Thyroid gland (tissue), 4 donors: ENCODE measurements at regions not wholly inside any gene's neighbourhood (a gene's known extent, or its start where the extent isn't known, plus 50 kb on each side); places are given as distances from the start of the nearest gene placed in this dataset.

ENCODE experiments used
- DNase-seq, 2 donors: peaks; one replicate each; pipeline ENCODE4 v3.0.0-alpha.2; 2019
- H3K27ac ChIP-seq, 3 donors: fragments of 200-600 bp; sonication (generic); 1 replicate in 2 of 3; 2 replicates in 1 of 3; pipeline ENCODE4 v1.5.1; 2016 to 2019; ENCODE audit warnings: mild to moderate bottlenecking in 1 of 3, moderate library complexity in 1 of 3
- H3K27me3 ChIP-seq: fragments of 200-600 bp; sonication (generic); one replicate; pipeline ENCODE4 v1.5.1; 2019
- H3K36me3 ChIP-seq, 2 donors: fragments of 200-600 bp; sonication (generic); one replicate each; pipeline ENCODE4 v1.5.1; 2016 to 2019
- H3K4me1 ChIP-seq, 2 donors: fragments of 200-600 bp; sonication (generic); one replicate each; pipeline ENCODE4 v1.5.1; 2017 to 2019
- H3K4me3 ChIP-seq, 3 donors: fragments of 200-600 bp; sonication (generic); replicated peaks in 1 of 3; 1 replicate in 2 of 3; 2 replicates in 1 of 3; pipeline ENCODE4 v1.5.1; 2016; ENCODE audit warnings: mild to moderate bottlenecking in 1 of 3
- H3K9me3 ChIP-seq: fragments of 200-600 bp; sonication (generic); one replicate; pipeline ENCODE4 v1.5.1; 2017
- POLR2A ChIP-seq, 2 donors: fragments of 450-650 bp; IDR thresholded peaks; one replicate each; pipeline ENCODE4 v1.6.1; 2017; ENCODE audit warnings: antibody characterized with exemption in 2 of 2, mild to moderate bottlenecking in 2 of 2, moderate library complexity in 1 of 2
- WGBS, 2 donors: methylation state at CpG; one replicate each; pipeline ENCODE4 v1.1.5; 2017; 5-methylcytosine and 5-hydroxymethylcytosine counted together
- intact Hi-C: fragments of 100-400 bp; cut with DNase I; formaldehyde crosslinking; loops from one replicate; pipeline ENCODE4 v1.15.1; 2023
- TF ChIP-seq, protein P1 (sequence below), 6 experiments: fragments of 200-600 bp in 3 of 6; fragments of 450-650 bp in 3 of 6; sonication (generic) in 3 of 6; IDR thresholded peaks; one replicate each; pipeline ENCODE4 v1.5.1; 2016 to 2019; ENCODE audit warnings: antibody characterized with exemption in 6 of 6, mild to moderate bottlenecking in 2 of 6, inconsistent platforms in 1 of 6, moderate library complexity in 1 of 6

GRCh38 chr2:106709229-106709628 lies 176.7 kb downstream of the ST6GAL2 start:
- H3K27ac ChIP-seq = no peak overlapping the region
- H3K4me3 ChIP-seq = no peak overlapping the region
- H3K4me1 ChIP-seq = peaks cover 0 to 6% of the 10 kb centered on the region in 2 donors
- WGBS, 2 donors = 96 to 98% methylated on average over 1 of the region's 1 CpG
- no peak for TF ChIP-seq POLR2A (IDR thresholded peaks at IDR 0.05)
- TF ChIP-seq, protein P1, sequence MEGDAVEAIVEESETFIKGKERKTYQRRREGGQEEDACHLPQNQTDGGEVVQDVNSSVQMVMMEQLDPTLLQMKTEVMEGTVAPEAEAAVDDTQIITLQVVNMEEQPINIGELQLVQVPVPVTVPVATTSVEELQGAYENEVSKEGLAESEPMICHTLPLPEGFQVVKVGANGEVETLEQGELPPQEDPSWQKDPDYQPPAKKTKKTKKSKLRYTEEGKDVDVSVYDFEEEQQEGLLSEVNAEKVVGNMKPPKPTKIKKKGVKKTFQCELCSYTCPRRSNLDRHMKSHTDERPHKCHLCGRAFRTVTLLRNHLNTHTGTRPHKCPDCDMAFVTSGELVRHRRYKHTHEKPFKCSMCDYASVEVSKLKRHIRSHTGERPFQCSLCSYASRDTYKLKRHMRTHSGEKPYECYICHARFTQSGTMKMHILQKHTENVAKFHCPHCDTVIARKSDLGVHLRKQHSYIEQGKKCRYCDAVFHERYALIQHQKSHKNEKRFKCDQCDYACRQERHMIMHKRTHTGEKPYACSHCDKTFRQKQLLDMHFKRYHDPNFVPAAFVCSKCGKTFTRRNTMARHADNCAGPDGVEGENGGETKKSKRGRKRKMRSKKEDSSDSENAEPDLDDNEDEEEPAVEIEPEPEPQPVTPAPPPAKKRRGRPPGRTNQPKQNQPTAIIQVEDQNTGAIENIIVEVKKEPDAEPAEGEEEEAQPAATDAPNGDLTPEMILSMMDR (IDR thresholded peaks at IDR 0.05) = no peak
- H3K27me3 ChIP-seq = no peaks in the 10 kb centered on the region
- no peaks in the 10 kb centered on the region for H3K36me3 ChIP-seq
- no peak for DNase-seq
- H3K9me3 ChIP-seq = no peaks in the 10 kb centered on the region
- intact Hi-C loops = no loop called here

- intact Hi-C loops = no loop called here
- Histone ChIP-seq H3K4me1 (no peaks in the 10 kb centered on the region), H3K27ac (no peak overlapping the region), H3K4me3 (no peak overlapping the region), H3K27me3 (no peaks in the 10 kb centered on the region), H3K9me3 (no peaks in the 10 kb centered on the region), H3K36me3 (no peaks in the 10 kb centered on the region)
- no peak for DNase-seq
- TF ChIP-seq, protein P1 (IDR thresholded peaks at IDR 0.05) = no peak
- TF ChIP-seq POLR2A (IDR thresholded peaks at IDR 0.05) = no peak
- 79 to 88% methylated on average over 2 of the region's 2 CpGs for WGBS, 2 donors
Measured at GRCh38 chr2:106719222-106719621, 166.7 kb downstream of the ST6GAL2 start.

- DNase-seq = no peak
- intact Hi-C loops = no loop called here
- H3K9me3 ChIP-seq = no peaks in the 10 kb centered on the region
- no peaks in the 10 kb centered on the region for H3K4me1 ChIP-seq
- H3K27ac ChIP-seq = no peak overlapping the region
- no peaks in the 10 kb centered on the region for H3K36me3 ChIP-seq
- 90 to 93% methylated on average over 1 of the region's 1 CpG for WGBS, 2 donors
- TF ChIP-seq, protein P1 (IDR thresholded peaks at IDR 0.05) = no peak
- no peaks in the 10 kb centered on the region for H3K27me3 ChIP-seq
- no peak overlapping the region for H3K4me3 ChIP-seq
Measured at GRCh38 chr2:106720026-106720425, 165.9 kb downstream of the ST6GAL2 start.

- Histone ChIP-seq H3K9me3 (no peaks in the 10 kb centered on the region), H3K36me3 (no peaks in the 10 kb centered on the region), H3K4me1 (no peaks in the 10 kb centered on the region), H3K27ac (no peak overlapping the region), H3K4me3 (no peak overlapping the region), H3K27me3 (no peaks in the 10 kb centered on the region)
- TF ChIP-seq, protein P1 (IDR thresholded peaks at IDR 0.05) = no peak
- no peak for TF ChIP-seq POLR2A (IDR thresholded peaks at IDR 0.05)
- intact Hi-C loops = no loop called here
- WGBS, 2 donors = 92 to 93% methylated on average over 7 of the region's 7 CpGs
- no peak for DNase-seq
Measured at GRCh38 chr2:106724301-106724794, 161.6 kb downstream of the ST6GAL2 start.

GRCh38 chr2:106734165-106734564 lies 151.8 kb downstream of the ST6GAL2 start:
- DNase-seq = no peak
- intact Hi-C loops = no loop called here
- no peak for TF ChIP-seq POLR2A (IDR thresholded peaks at IDR 0.05)
- TF ChIP-seq, protein P1 (IDR thresholded peaks at IDR 0.05) = no peak
- Histone ChIP-seq H3K36me3 (no peaks in the 10 kb centered on the region), H3K27ac (no peak overlapping the region), H3K4me3 (no peak overlapping the region), H3K9me3 (no peaks in the 10 kb centered on the region), H3K27me3 (no peaks in the 10 kb centered on the region), H3K4me1 (no peaks in the 10 kb centered on the region)
- WGBS, 2 donors = 76 to 86% methylated on average over 4 of the region's 4 CpGs
